ENCODE measurements at regions not wholly inside any gene's neighbourhood (a gene's known extent, or its start where the extent isn't known, plus 50 kb on each side); places are given as distances from the start of the nearest gene placed in this dataset.

DNA sequence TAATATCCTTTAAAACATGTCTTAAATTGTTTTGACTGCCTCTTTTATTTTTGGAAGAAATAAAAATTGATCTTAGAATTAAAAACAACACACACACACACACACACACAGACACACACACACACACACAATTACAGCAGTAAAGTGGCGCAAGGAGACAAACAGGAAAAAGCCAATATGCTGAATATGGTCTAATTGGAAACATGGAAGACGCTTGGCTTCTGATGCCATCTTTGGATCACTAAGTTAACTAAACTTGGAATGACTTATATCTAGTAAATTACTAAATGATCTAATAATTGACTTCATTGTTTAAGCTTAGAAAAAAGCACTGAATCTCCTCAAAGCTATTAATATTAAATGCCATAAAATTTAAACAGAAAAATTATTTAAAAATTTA is 1093.4 kb downstream of the ADGRL3 start:
- TF ChIP-seq CTCF (optimal IDR thresholded peaks at IDR 0.05 in 1 of 3, IDR thresholded peaks at IDR 0.05 in 1 of 3, conservative IDR thresholded peaks at IDR 0.05 in 1 of 3; ENCODE audit: extremely low read depth in 1 of 3, insufficient read depth in 2 of 3, low read length in 3 of 3) (no peak), EZH2 (IDR thresholded peaks at IDR 0.05; ENCODE audit: low read length) (no peak)

Measured in keratinocyte (primary cell).